RPMI8226 (cell line): ENCODE measurements at regions not wholly inside any gene's neighbourhood (a gene's known extent, or its start where the extent isn't known, plus 50 kb on each side); places are given as distances from the start of the nearest gene placed in this dataset.
"Not testable (repeated sequence)": the region's sequence is repeated elsewhere in the genome, so short reads cannot be mapped to it uniquely, and the experiment has no call there.

ENCODE experiments used
- DNase-seq: peaks from one replicate; pipeline ENCODE4 v3.0.0-alpha.2; 2015

GRCh38 chr4:78660559-78660958 is 109.0 kb downstream of the ANXA3 start:
- DNase-seq: no peak

GRCh38 chr4:78661086-78661690 is 109.6 kb downstream of the ANXA3 start:
- DNase-seq: no peak

GRCh38 chr4:78661921-78662521 is 110.5 kb downstream of the ANXA3 start:
- peak; percentile 48 for DNase-seq

GRCh38 chr4:78662658-78663057 is 111.1 kb downstream of the ANXA3 start:
- DNase-seq: no peak

GRCh38 chr4:78664296-78664695 is 111.9 kb upstream of the BMP2K start:
- not testable (repeated sequence) for DNase-seq

GRCh38 chr4:78665216-78665770 is 110.9 kb upstream of the BMP2K start:
- DNase-seq: no peak

- no peak for DNase-seq
These were observed 109.3 kb upstream of the BMP2K start for GRCh38 chr4:78666830-78667258.

GRCh38 chr4:78667325-78667724 is 108.8 kb upstream of the BMP2K start:
- DNase-seq: no peak

- no peak for DNase-seq
These were observed 108.4 kb upstream of the BMP2K start for GRCh38 chr4:78667764-78668163.

- no peak for DNase-seq
These were observed 106.7 kb upstream of the BMP2K start for GRCh38 chr4:78669453-78669852.

- no peak for DNase-seq
These were observed 104.0 kb upstream of the BMP2K start for GRCh38 chr4:78671903-78672815.

GRCh38 chr4:78673337-78673736 is 102.8 kb upstream of the BMP2K start:
- no peak for DNase-seq

GRCh38 chr4:78675325-78675724 is 100.8 kb upstream of the BMP2K start:
- DNase-seq: no peak

GRCh38 chr4:78682070-78682469 is 94.1 kb upstream of the BMP2K start:
- DNase-seq: no peak

GRCh38 chr4:78683352-78683751 is 92.8 kb upstream of the BMP2K start:
- no peak for DNase-seq

GRCh38 chr4:78684325-78685079 is 91.6 kb upstream of the BMP2K start:
- no peak for DNase-seq

- no peak for DNase-seq
These were observed 88.3 kb upstream of the BMP2K start for GRCh38 chr4:78687818-78688217.

GRCh38 chr4:78688366-78688765 is 87.8 kb upstream of the BMP2K start:
- DNase-seq: no peak

GRCh38 chr4:78689261-78689660 is 86.9 kb upstream of the BMP2K start:
- no peak for DNase-seq

- DNase-seq: no peak
These were observed 86.3 kb upstream of the BMP2K start for GRCh38 chr4:78689700-78690323.

GRCh38 chr4:78691334-78691754 is 84.8 kb upstream of the BMP2K start:
- no peak for DNase-seq
